GM12872 (cell line): ENCODE measurements at regions not wholly inside any gene's neighbourhood (a gene's known extent, or its start where the extent isn't known, plus 50 kb on each side); places are given as distances from the start of the nearest gene placed in this dataset.

Experiments
- CTCF ChIP-seq: IDR thresholded peaks from 3 replicates; pipeline ENCODE4 v1.5.1; 2011; ENCODE audit warnings: low read depth, mild to moderate bottlenecking, low read length, moderate library complexity; ENCODE audit not compliant: insufficient read depth

- no peak for TF ChIP-seq CTCF
Measured at GRCh38 chr4:167555338-167556022, 321.2 kb upstream of the SPOCK3 start.

GRCh38 chr4:167578906-167579305, 344.6 kb upstream of the SPOCK3 start:
- no peak for TF ChIP-seq CTCF

GRCh38 chr4:167581449-167581965, 347.2 kb upstream of the SPOCK3 start:
- TF ChIP-seq CTCF = no peak

- no peak for TF ChIP-seq CTCF
Measured at GRCh38 chr4:167587361-167587760, 353.1 kb upstream of the SPOCK3 start.

- TF ChIP-seq CTCF = no peak
Measured at GRCh38 chr4:167595898-167596297, 361.6 kb upstream of the SPOCK3 start.

- no peak for TF ChIP-seq CTCF
Measured at GRCh38 chr4:167602157-167602556, 367.9 kb upstream of the SPOCK3 start.

GRCh38 chr4:167606551-167606950, 372.3 kb upstream of the SPOCK3 start:
- TF ChIP-seq CTCF = no peak
